WERI-Rb-1 (cell line): ENCODE measurements at regions not wholly inside any gene's neighbourhood (a gene's known extent, or its start where the extent isn't known, plus 50 kb on each side); places are given as distances from the start of the nearest gene placed in this dataset.

Experiments
- DNase-seq: peaks from one replicate; pipeline ENCODE4 v3.0.0-alpha.2; 2020
- H3K27ac ChIP-seq: fragments of 250-450 bp; sonication (Bioruptor Pico); 2 replicates; pipeline ENCODE4 v1.5.1; 2020; ENCODE audit warnings: mild to moderate bottlenecking, moderate library complexity
- H3K27me3 ChIP-seq: fragments of 250-450 bp; sonication (Bioruptor Pico); 2 replicates; pipeline ENCODE4 v1.5.1; 2021; ENCODE audit warnings: mild to moderate bottlenecking, low read depth, moderate library complexity; ENCODE audit not compliant: insufficient read depth, severe bottlenecking
- H3K36me3 ChIP-seq: fragments of 250-450 bp; sonication (Bioruptor Pico); 2 replicates; pipeline ENCODE4 v1.5.1; 2020; ENCODE audit warnings: mild to moderate bottlenecking, moderate library complexity
- H3K4me3 ChIP-seq: 2 replicates; pipeline ENCODE4 v1.5.1; 2011; ENCODE audit warnings: low read depth, mild to moderate bottlenecking, control low read depth, low read length
- H3K9me3 ChIP-seq: fragments of 250-450 bp; sonication (Bioruptor Pico); 2 replicates; pipeline ENCODE4 v1.5.1; 2021; ENCODE audit warnings: mild to moderate bottlenecking, moderate library complexity; ENCODE audit not compliant: severe bottlenecking
- TF ChIP-seq, protein P1 (sequence below): IDR thresholded peaks from 2 replicates; pipeline ENCODE4 v1.5.1; 2011; ENCODE audit warnings: low read depth, mild to moderate bottlenecking, control low read depth, inconsistent platforms, low read length

DNA sequence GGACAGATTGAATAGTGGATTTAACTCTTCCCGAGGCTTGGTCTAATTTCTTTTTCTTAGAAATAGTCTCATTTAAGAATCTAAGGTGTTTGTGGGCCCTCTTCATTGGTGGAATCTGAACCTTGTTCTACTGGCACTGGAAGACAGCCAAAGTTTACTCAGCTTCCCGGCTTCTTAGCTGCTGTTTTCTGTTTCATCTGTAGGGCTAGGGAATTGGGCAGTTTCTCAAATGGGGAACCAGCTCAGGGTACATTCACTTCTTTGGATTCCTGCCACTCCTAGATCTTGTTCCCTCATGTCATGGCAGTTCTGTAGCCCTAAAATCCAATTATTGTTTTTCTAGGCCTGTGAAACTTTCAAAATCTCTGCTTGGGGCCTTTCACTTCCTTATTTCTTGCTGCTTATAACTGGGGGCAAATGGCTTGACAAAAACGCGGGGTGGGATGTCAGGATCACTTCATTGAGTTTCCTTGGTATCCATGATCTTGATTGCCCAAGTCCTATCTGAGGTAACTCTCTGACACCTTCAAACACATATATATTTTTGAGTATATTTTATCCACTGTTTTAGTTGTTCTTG, 985.0 kb downstream of the C4orf33 start:
- Histone ChIP-seq H3K27ac (no peak overlapping the region), H3K27me3 (no peaks in the 10 kb centered on the region), H3K9me3 (no peaks in the 10 kb centered on the region), H3K36me3 (no peaks in the 10 kb centered on the region), H3K4me3 (no peak overlapping the region)
- DNase-seq, result no peak
- TF ChIP-seq, protein P1, sequence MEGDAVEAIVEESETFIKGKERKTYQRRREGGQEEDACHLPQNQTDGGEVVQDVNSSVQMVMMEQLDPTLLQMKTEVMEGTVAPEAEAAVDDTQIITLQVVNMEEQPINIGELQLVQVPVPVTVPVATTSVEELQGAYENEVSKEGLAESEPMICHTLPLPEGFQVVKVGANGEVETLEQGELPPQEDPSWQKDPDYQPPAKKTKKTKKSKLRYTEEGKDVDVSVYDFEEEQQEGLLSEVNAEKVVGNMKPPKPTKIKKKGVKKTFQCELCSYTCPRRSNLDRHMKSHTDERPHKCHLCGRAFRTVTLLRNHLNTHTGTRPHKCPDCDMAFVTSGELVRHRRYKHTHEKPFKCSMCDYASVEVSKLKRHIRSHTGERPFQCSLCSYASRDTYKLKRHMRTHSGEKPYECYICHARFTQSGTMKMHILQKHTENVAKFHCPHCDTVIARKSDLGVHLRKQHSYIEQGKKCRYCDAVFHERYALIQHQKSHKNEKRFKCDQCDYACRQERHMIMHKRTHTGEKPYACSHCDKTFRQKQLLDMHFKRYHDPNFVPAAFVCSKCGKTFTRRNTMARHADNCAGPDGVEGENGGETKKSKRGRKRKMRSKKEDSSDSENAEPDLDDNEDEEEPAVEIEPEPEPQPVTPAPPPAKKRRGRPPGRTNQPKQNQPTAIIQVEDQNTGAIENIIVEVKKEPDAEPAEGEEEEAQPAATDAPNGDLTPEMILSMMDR, result no peak

DNA sequence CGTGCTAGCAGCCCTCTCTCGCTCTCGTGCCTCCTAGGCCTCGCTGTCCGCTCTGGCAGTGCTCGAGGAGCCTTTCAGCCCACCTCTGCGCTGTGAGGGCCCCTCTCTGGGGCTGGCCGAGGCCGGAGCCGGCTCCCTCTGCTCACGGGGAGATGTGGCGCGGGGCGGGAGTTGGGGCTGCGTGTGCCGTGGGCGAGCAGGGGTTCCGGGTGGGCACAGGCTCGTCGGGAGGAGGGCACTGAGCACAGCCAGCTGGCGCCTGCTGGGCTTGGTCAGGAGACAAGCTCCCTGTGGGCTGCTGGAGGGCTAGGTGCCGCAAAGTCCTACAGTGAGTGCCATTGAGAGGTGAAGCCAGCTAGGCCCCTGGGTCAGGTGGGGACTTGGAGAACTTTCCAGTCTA, 994.5 kb downstream of the C4orf33 start:
- no peak for DNase-seq
- Histone ChIP-seq H3K4me3 (no peak overlapping the region), H3K27me3 (no peaks in the 10 kb centered on the region), H3K27ac (no peak overlapping the region), H3K36me3 (no peaks in the 10 kb centered on the region), H3K9me3 (no peaks in the 10 kb centered on the region)
- TF ChIP-seq, protein P1, result no peak

DNA sequence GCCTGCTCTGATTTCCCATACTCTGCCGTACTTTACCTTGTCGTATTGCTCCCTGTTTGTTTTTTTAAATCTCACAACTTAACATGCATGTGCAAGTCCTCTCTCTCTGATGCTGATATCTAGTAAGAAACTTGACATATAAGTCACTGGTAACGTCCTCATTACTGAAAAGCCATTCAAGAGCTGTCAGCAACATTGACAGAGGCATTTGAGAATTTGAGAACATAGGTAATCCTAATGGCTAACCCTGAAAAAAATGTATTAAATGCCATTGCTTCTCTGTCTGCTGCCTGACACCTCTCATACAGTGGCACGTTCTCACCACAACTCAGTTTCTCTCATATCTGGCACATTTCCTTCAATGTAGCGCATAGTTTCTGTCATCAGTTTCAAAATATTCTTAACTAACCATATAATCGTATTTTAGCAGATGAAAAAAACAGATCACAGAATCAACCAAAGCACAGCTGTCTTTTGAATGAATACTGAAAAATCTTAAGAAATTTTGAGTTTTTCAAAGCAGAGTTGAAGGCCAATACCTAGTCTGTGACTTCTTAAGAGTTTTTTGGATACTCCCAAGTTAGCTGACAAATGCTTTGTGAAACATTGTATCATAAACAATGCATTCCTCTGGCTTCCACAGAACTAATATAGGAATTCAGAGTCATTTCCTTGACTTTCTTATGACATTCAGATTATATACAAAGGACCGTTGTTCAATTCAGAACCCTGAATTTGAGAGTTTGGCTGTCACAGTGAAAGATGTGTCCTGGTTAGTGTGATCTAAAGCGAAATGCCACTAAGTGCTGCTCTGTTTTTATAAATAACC, 996.4 kb downstream of the C4orf33 start:
- no peaks in the 10 kb centered on the region for H3K27me3 ChIP-seq
- H3K36me3 ChIP-seq, result no peaks in the 10 kb centered on the region
- H3K27ac ChIP-seq, result no peak overlapping the region
- no peaks in the 10 kb centered on the region for H3K9me3 ChIP-seq
- DNase-seq, result no peak
- TF ChIP-seq, protein P1, result no peak
- H3K4me3 ChIP-seq, result no peak overlapping the region

DNA sequence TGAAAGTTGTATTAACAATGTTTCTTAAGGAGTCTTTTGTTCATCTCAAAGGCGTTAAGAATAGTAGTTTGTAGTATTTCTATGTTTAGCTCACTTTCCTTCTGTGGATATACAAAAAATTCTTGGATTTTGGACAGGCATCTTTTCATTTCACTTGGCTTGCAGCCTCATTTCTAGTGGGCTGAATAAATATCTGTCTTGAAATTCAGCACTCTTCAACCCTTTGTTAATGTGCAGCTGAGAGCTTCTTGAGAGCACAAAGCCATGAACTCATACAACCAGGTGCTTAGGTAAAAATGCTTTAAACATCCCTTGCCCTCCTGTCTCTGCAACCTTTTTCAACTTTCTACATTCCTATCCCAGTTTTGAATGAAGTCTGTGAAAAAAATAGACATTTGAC, 1003.2 kb downstream of the C4orf33 start:
- H3K36me3 ChIP-seq, result no peaks in the 10 kb centered on the region
- H3K27me3 ChIP-seq, result no peaks in the 10 kb centered on the region
- H3K4me3 ChIP-seq, result no peak overlapping the region
- no peak for DNase-seq
- H3K9me3 ChIP-seq, result no peaks in the 10 kb centered on the region
- TF ChIP-seq, protein P1, result no peak
- H3K27ac ChIP-seq, result no peak overlapping the region

DNA sequence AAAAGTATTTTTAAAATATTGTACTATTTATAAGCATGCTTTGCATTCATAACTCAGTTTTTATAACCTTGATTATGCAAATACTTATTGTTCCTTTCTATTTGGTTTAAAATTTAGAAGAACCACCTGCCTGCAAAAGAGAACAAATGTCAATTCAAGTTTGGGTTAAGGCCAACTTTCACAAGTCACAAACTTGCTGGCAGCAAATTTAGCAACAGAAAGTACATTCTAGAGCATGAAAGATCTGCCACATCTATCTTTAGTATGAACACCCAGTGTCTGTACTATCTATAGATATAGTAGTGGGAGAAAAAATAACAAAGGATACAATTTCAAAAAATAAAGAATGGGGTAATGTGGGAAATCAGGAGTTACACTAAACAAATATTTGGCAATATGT, 1014.2 kb downstream of the C4orf33 start:
- Histone ChIP-seq H3K27me3 (no peaks in the 10 kb centered on the region), H3K4me3 (no peak overlapping the region), H3K9me3 (no peaks in the 10 kb centered on the region), H3K36me3 (no peaks in the 10 kb centered on the region), H3K27ac (no peak overlapping the region)
- TF ChIP-seq, protein P1, result no peak
- DNase-seq, result no peak
